H9 (cell line): ENCODE measurements at regions not wholly inside any gene's neighbourhood (a gene's known extent, or its start where the extent isn't known, plus 50 kb on each side); places are given as distances from the start of the nearest gene placed in this dataset.
A peak's percentile ranks its signal among the peaks of the same experiment; 100 is the strongest.

ENCODE experiments used
- DNase-seq: peaks from one replicate; pipeline ENCODE4 v3.0.0-alpha.2; 2017
- H2AFZ ChIP-seq: one replicate; pipeline ENCODE4 v1.6.1; 2013; ENCODE audit warnings: mild to moderate bottlenecking, low read length, control low read depth, moderate library complexity
- H2AK5ac ChIP-seq: 2 replicates; pipeline ENCODE4 v1.6.1; 2013; ENCODE audit warnings: low read length, control low read depth, mixed read lengths; ENCODE audit not compliant: insufficient read length
- H2BK120ac ChIP-seq: one replicate; pipeline ENCODE4 v1.6.1; 2013; ENCODE audit warnings: low read depth, mild to moderate bottlenecking, low read length, control low read depth, inconsistent platforms; ENCODE audit not compliant: poor library complexity, severe bottlenecking
- H2BK12ac ChIP-seq: 2 replicates; pipeline ENCODE4 v1.6.1; 2013; ENCODE audit warnings: low read length, control low read depth, mixed read lengths, low read depth; ENCODE audit not compliant: insufficient read length
- H2BK15ac ChIP-seq: 2 replicates; pipeline ENCODE4 v1.6.1; 2013; ENCODE audit warnings: low read depth, low read length, control low read depth
- H2BK20ac ChIP-seq: one replicate; pipeline ENCODE4 v1.6.1; 2013; ENCODE audit warnings: low read depth, mild to moderate bottlenecking, low read length, control low read depth, inconsistent platforms; ENCODE audit not compliant: poor library complexity, severe bottlenecking
- H2BK5ac ChIP-seq: 2 replicates; pipeline ENCODE4 v1.6.1; 2013; ENCODE audit warnings: low read length, control low read depth, mixed read lengths; ENCODE audit not compliant: insufficient read length
- H3K14ac ChIP-seq: 2 replicates; pipeline ENCODE4 v1.6.1; 2013; ENCODE audit warnings: low read length, control low read depth; ENCODE audit not compliant: insufficient read depth
- H3K18ac ChIP-seq: 2 replicates; pipeline ENCODE4 v1.6.1; 2013; ENCODE audit warnings: low read depth, mild to moderate bottlenecking, mixed read lengths, low read length, control low read depth; ENCODE audit not compliant: insufficient read length
- H3K23ac ChIP-seq: 2 replicates; pipeline ENCODE4 v1.6.1; 2013; ENCODE audit warnings: low read length, control low read depth, mixed read lengths, low read depth; ENCODE audit not compliant: insufficient read length
- H3K23me2 ChIP-seq: 2 replicates; pipeline ENCODE4 v1.6.1; 2013; ENCODE audit warnings: low read depth, mild to moderate bottlenecking, mixed read lengths, low read length, control low read depth; ENCODE audit not compliant: insufficient read length, poor library complexity, severe bottlenecking
- H3K27ac ChIP-seq: 2 replicates; pipeline ENCODE4 v1.5.1; 2013; ENCODE audit warnings: low read length, control low read depth, mixed read lengths, low read depth; ENCODE audit not compliant: insufficient read length
- H3K27me3 ChIP-seq: 2 replicates; pipeline ENCODE4 v1.6.1; 2013; ENCODE audit warnings: low read length, control low read depth, inconsistent platforms; ENCODE audit not compliant: insufficient read depth
- H3K4ac ChIP-seq: 2 replicates; pipeline ENCODE4 v1.6.1; 2013; ENCODE audit warnings: low read depth, mild to moderate bottlenecking, control low read depth, inconsistent platforms, low read length, moderate library complexity
- H3K4me1 ChIP-seq: 2 replicates; pipeline ENCODE4 v1.6.1; 2013; ENCODE audit warnings: low read length, control low read depth, inconsistent platforms; ENCODE audit not compliant: insufficient read depth
- H3K4me2 ChIP-seq: 2 replicates; pipeline ENCODE4 v1.6.1; 2013; ENCODE audit warnings: low read length, control low read depth, mixed read lengths; ENCODE audit not compliant: insufficient read length, insufficient read depth
- H3K56ac ChIP-seq: 2 replicates; pipeline ENCODE4 v1.6.1; 2013; ENCODE audit warnings: low read depth, mild to moderate bottlenecking, mixed read lengths, low read length, control low read depth; ENCODE audit not compliant: insufficient read length
- H3K79me1 ChIP-seq: 2 replicates; pipeline ENCODE4 v1.6.1; 2013; ENCODE audit warnings: low read depth, mild to moderate bottlenecking, moderate library complexity, low read length, control low read depth, inconsistent platforms; ENCODE audit not compliant: insufficient read depth, poor library complexity, severe bottlenecking
- H3K79me2 ChIP-seq: 2 replicates; pipeline ENCODE4 v1.6.1; 2013; ENCODE audit warnings: low read length, control low read depth, inconsistent platforms; ENCODE audit not compliant: insufficient read depth
- H3K9ac ChIP-seq: 2 replicates; pipeline ENCODE4 v1.6.1; 2013; ENCODE audit warnings: low read length, control low read depth, mixed read lengths; ENCODE audit not compliant: insufficient read length; ENCODE audit errors: extremely low read depth
- H3K9me3 ChIP-seq: one replicate; pipeline ENCODE4 v1.6.1; 2013; ENCODE audit warnings: low read depth, low read length, inconsistent platforms; ENCODE audit not compliant: control insufficient read depth
- H3T11ph ChIP-seq: one replicate; pipeline ENCODE4 v1.6.1; 2013; ENCODE audit warnings: mild to moderate bottlenecking, low read length, control low read depth, inconsistent platforms
- H4K20me1 ChIP-seq: one replicate; pipeline ENCODE4 v1.6.1; 2013; ENCODE audit not compliant: control insufficient read depth, insufficient read length, insufficient read depth
- H4K5ac ChIP-seq: 2 replicates; pipeline ENCODE4 v1.6.1; 2013; ENCODE audit warnings: low read depth, mild to moderate bottlenecking, mixed read lengths, low read length, control low read depth; ENCODE audit not compliant: insufficient read length
- H4K8ac ChIP-seq: replicated peaks from 2 replicates; pipeline ENCODE4 v1.6.1; 2013; ENCODE audit warnings: low read length, control low read depth, mixed read lengths, low read depth; ENCODE audit not compliant: insufficient read length
- H4K91ac ChIP-seq: 2 replicates; pipeline ENCODE4 v1.6.1; 2013; ENCODE audit warnings: low read depth, mild to moderate bottlenecking, moderate library complexity, mixed read lengths, low read length, control low read depth; ENCODE audit not compliant: insufficient read length
- H3K27ac Mint-ChIP-seq, 3 experiments: 2 replicates in 2 of 3; 3 replicates in 1 of 3; pipeline ENCODE4 v1.8.0; 2020 to 2021; ENCODE audit warnings: mixed read lengths in 3 of 3, mild to moderate bottlenecking in 1 of 3, moderate library complexity in 1 of 3
- H3K27me3 Mint-ChIP-seq: 2 replicates; pipeline ENCODE4 v1.8.0; 2021; ENCODE audit warnings: low read depth, mild to moderate bottlenecking, moderate library complexity, mixed read lengths
- H3K36me3 Mint-ChIP-seq, 3 experiments: 2 replicates in 2 of 3; 3 replicates in 1 of 3; pipeline ENCODE4 v1.8.0; 2020 to 2021; ENCODE audit warnings: low read depth in 3 of 3, mixed read lengths in 3 of 3; ENCODE audit not compliant: insufficient read depth in 1 of 3
- H3K4me1 Mint-ChIP-seq, 2 experiments: 2 replicates each; pipeline ENCODE4 v1.8.0; 2020; ENCODE audit warnings: mixed read lengths in 2 of 2
- H3K4me3 Mint-ChIP-seq, 2 experiments: 2 replicates in 1 of 2; 3 replicates in 1 of 2; pipeline ENCODE4 v1.8.0; 2020 to 2021; ENCODE audit warnings: mild to moderate bottlenecking in 2 of 2, mixed read lengths in 2 of 2, moderate library complexity in 1 of 2
- H3K9me3 Mint-ChIP-seq, 2 experiments: 2 replicates in 1 of 2; 3 replicates in 1 of 2; pipeline ENCODE4 v1.8.0; 2020; ENCODE audit warnings: mild to moderate bottlenecking in 2 of 2, mixed read lengths in 2 of 2, moderate library complexity in 1 of 2
- CTCF ChIP-seq: fragments of 200-600 bp; sonication (generic); conservative IDR thresholded peaks from 3 replicates; pipeline ENCODE4 v1.8.0; 2021; ENCODE audit warnings: antibody characterized with exemption, mild to moderate bottlenecking
- WGBS: extraction: QIAGEN DNeasy Blood & Tissue Kit; methylation state at CpG from one replicate; pipeline ENCODE4 v1.1.7; 2013; ENCODE audit warnings: missing lambda C conversion rate, low lambda C conversion rate, mixed read lengths; ENCODE audit not compliant: insufficient read length; ENCODE audit errors: extremely low coverage; 5-methylcytosine and 5-hydroxymethylcytosine counted together

DNA sequence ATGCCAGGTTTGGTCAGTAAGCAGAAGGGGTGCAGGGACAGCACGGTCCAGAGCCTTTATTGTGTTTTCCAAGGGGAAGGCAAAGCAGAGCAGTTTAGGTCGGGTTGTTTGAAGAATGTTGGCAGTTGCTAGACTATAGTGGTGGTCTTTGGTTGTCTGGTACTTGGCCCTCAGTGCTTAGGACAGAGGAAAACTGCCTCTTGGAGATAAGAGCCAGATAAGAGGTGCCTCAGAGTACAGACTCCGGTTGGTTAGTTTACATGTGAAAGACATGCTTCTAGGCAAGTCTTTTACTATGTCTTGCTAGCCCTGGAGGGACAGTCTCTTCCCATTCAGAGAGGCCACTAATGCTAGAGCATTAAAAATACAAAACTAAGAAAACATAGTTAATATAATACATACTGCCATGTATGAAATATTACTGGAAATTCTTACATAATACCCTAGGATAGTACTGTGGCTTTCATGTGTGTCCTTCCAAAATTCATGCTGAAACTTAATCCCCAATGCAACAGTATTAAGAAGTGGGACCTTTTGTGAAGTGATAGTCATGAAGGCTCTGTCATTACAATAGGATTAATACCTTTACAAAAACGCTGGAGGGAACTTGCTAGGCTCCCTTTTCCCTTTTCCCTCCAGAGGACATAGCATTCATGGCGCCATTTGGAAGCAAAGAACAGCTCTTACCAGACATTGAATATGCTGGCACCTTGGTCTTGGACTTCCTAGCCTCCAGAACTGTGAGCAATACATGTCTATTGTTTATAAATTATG, 280.4 kb downstream of the TMEM167A start:
- WGBS = no CpG with 5 or more reads among the region's 5 CpGs

More for the DNA sequence above, 280.4 kb downstream of the TMEM167A start:
- no peak overlapping the region for H2AK5ac ChIP-seq
- Mint-ChIP-seq H3K4me3 (no peak overlapping the region), H3K36me3 (no peaks in the 10 kb centered on the region), H3K4me1 (peaks cover 28 to 30% of the 10 kb centered on the region in 2 experiments), H3K27ac (peak overlapping the region in 1 of 3 experiments; percentile 85; a peak in 2 of 7 replicates), H3K27me3 (no peaks in the 10 kb centered on the region), H3K9me3 (no peaks in the 10 kb centered on the region)
- peak; percentile 29 for DNase-seq
- H4K20me1 ChIP-seq = no peaks in the 10 kb centered on the region
- H3T11ph ChIP-seq = no peak overlapping the region
- no peak overlapping the region for H2BK20ac ChIP-seq
- no peak overlapping the region for H3K18ac ChIP-seq
- H3K23ac ChIP-seq = no peak overlapping the region
- no peak overlapping the region for H3K4me2 ChIP-seq
- H3K4ac ChIP-seq = no peak overlapping the region
- H2BK120ac ChIP-seq = no peak overlapping the region
- no peak overlapping the region for H2BK12ac ChIP-seq
- H3K27ac ChIP-seq = no peak overlapping the region
- H3K56ac ChIP-seq = no peak overlapping the region
- peaks cover 4% of the 10 kb centered on the region for H3K4me1 ChIP-seq
- no peaks in the 10 kb centered on the region for H3K79me2 ChIP-seq
- no peaks in the 10 kb centered on the region for H3K79me1 ChIP-seq
- H3K23me2 ChIP-seq = no peaks in the 10 kb centered on the region
- no peak overlapping the region for H4K91ac ChIP-seq
- H3K14ac ChIP-seq = no peak overlapping the region
- H3K27me3 ChIP-seq = no peaks in the 10 kb centered on the region
- H4K8ac ChIP-seq = no peak overlapping the region
- no peak overlapping the region for H3K9ac ChIP-seq
- H3K9me3 ChIP-seq = no peaks in the 10 kb centered on the region
- H4K5ac ChIP-seq = no peak overlapping the region
- no peak overlapping the region for H2BK5ac ChIP-seq
- TF ChIP-seq CTCF = no peak
- no peak overlapping the region for H2BK15ac ChIP-seq
- H2AFZ ChIP-seq = no peak overlapping the region
